ENCODE measurements at regions not wholly inside any gene's neighbourhood (a gene's known extent, or its start where the extent isn't known, plus 50 kb on each side); places are given as distances from the start of the nearest gene placed in this dataset.

DNA sequence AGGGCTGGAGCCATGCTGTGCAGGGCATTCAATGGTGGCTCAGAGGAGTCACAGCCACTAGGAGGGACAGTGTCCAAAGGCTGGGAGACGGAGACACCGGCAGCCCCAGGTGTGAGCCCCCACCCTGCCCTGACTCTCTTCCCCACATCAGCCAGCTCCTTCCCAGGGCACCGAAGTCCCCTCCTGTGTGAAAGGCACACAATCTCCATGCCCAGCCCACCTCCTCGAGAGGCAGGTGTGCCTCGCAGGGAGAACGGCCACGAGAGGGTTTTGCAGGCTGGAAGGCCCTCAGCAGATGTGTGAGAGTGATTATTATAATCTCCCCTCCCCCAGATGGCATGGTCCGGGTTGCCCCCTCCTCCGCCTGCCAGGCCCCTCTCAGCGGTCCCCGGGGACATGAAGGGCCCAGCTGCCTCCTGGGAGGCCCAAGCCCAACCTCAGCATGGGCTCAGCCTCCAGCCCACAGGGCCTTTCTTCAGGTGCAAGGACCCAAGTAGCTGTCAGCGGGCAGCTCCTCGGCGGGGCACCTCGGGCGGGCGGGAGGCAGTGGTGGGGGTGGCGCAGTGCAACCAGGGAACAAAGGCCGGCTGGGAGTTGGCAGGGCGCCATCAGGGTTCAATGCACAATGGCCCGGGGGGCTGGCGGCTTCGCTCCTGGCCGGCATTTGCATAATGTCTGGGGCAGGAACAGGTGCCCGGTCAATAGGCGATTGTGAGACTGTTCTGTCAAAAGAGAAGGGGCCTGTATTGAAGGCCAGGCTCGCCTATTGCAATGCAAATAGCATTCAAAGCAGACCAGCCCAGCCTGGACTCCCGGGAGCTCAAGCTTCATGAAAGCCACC lies 155.3 kb upstream of the ZMIZ1 start:
- ATAC-seq (peak in 1 of 8 donors; percentile 37), DNase-seq (no peak)
- 80 to 88% methylated on average over 27 to 28 of the region's 28 CpGs for WGBS, 2 donors
- peaks cover 0 to 8% (median 0%) of the 10 kb centered on the region in 9 donors for H3K4me1 ChIP-seq
- no peaks in the 10 kb centered on the region for H3K9me3 ChIP-seq
- no peak overlapping the region for H3K4me3 ChIP-seq
- no peaks in the 10 kb centered on the region for H3K36me3 ChIP-seq
- intact Hi-C loops (cut with DNase I) = loop anchor here in 1 of 10 donors (10.0 kb wide), 1 partner anchor 59 kb away; no protein-coding TSS in a partner anchor
- H3K27me3 ChIP-seq = no peaks in the 10 kb centered on the region
- H3K27ac ChIP-seq = no peak overlapping the region
- TF ChIP-seq, protein P1, sequence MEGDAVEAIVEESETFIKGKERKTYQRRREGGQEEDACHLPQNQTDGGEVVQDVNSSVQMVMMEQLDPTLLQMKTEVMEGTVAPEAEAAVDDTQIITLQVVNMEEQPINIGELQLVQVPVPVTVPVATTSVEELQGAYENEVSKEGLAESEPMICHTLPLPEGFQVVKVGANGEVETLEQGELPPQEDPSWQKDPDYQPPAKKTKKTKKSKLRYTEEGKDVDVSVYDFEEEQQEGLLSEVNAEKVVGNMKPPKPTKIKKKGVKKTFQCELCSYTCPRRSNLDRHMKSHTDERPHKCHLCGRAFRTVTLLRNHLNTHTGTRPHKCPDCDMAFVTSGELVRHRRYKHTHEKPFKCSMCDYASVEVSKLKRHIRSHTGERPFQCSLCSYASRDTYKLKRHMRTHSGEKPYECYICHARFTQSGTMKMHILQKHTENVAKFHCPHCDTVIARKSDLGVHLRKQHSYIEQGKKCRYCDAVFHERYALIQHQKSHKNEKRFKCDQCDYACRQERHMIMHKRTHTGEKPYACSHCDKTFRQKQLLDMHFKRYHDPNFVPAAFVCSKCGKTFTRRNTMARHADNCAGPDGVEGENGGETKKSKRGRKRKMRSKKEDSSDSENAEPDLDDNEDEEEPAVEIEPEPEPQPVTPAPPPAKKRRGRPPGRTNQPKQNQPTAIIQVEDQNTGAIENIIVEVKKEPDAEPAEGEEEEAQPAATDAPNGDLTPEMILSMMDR (IDR thresholded peaks at IDR 0.05) = no peak

DNA sequence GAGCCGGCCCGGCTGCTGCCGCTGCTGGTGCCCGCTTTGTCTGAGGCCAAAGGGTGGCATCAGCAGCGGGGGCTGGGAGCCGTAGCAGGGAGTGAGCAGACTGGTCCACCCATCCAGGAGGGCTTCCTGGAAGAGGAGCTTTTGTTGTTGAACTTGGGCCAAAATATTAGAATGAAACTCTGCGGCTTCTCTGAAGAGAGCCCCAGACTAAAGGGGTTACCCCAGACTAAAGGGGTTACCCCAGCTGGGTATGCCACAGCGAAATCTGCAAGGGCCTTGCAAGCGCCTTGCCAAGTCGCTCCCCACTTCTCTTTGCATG lies 154.7 kb upstream of the ZMIZ1 start:
- intact Hi-C loops (cut with DNase I) = loop anchor here in 1 of 10 donors (10.0 kb wide), 1 partner anchor 59 kb away; no protein-coding TSS in a partner anchor
- Histone ChIP-seq H3K36me3 (no peaks in the 10 kb centered on the region), H3K4me1 (peaks cover 0 to 8% (median 0%) of the 10 kb centered on the region in 9 donors), H3K9me3 (no peaks in the 10 kb centered on the region), H3K27me3 (no peaks in the 10 kb centered on the region), H3K4me3 (no peak overlapping the region), H3K27ac (no peak overlapping the region)
- ATAC-seq = no peak
- TF ChIP-seq, protein P1 (IDR thresholded peaks at IDR 0.05) = no peak
- DNase-seq = no peak
- 93 to 97% methylated on average over 10 of the region's 10 CpGs for WGBS, 2 donors

DNA sequence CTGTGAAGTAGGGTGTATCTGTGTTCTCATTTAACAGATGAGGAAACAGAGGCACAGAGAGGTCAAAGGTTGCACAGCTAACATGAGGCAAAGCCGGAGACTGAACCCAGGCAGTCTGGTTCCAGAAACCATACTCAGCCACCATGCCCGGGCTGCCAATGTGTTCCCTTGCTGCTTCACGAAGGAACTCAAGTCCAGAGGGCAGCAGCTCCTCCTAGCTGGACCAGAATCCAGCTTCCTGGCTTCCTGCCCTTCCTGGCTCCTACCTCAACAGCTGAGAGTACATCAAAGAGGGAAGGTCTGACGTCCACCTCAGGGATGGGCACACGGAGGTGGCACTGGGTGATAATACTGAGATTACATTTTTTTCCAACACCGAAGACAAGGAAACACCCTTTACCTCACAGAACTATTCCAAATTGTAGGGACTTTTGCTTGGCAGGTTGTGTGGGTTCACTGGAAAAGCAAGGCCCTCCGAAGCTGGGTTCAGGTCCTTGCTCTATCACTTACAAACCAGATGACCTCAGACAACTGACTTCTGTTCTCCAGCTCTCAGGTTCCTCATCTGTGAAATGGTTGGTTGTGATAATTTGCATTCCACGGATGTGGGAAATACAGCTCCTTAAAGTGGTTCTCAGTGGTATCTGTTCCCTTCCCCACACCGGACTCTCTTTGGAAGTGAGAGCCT lies 154.1 kb upstream of the ZMIZ1 start:
- TF ChIP-seq, protein P1 (IDR thresholded peaks at IDR 0.05) = peak in 3 of 9 donors; percentile 15 to 24 (median 20)
- peak in 2 of 8 donors; percentile 23 to 31 for ATAC-seq
- H3K27ac ChIP-seq = no peak overlapping the region
- no peaks in the 10 kb centered on the region for H3K27me3 ChIP-seq
- H3K9me3 ChIP-seq = no peaks in the 10 kb centered on the region
- WGBS, 2 donors = 68 to 70% methylated on average over 9 of the region's 9 CpGs
- H3K36me3 ChIP-seq = no peaks in the 10 kb centered on the region
- no peak for DNase-seq
- H3K4me1 ChIP-seq = peaks cover 0 to 8% (median 0%) of the 10 kb centered on the region in 9 donors
- no peak overlapping the region for H3K4me3 ChIP-seq
- intact Hi-C loops (cut with DNase I) = loop anchor here in 1 of 10 donors (10.0 kb wide), 1 partner anchor 60 kb away; no protein-coding TSS in a partner anchor

DNA sequence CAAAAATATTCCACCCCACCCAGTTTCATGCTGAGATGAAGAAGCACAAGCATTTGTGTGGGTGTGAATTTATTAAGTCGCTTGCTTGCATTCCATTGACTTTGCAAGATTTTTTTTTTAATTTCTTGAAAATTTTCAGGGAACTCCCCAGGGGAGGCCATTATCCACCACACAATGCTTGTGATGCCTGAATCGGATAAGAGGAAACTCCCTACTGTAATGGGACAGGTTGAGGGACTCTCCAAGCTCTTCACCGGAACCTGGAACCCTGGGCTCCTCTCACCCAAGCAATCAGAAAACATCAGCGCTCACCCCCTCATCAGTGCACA lies 153.6 kb upstream of the ZMIZ1 start:
- no peaks in the 10 kb centered on the region for H3K27me3 ChIP-seq
- TF ChIP-seq, protein P1 (IDR thresholded peaks at IDR 0.05) = no peak
- ATAC-seq = no peak
- intact Hi-C loops (cut with DNase I) = loop anchor here in 1 of 10 donors (10.0 kb wide), 1 partner anchor 60 kb away; no protein-coding TSS in a partner anchor
- H3K4me3 ChIP-seq = no peak overlapping the region
- H3K4me1 ChIP-seq = peaks cover 0 to 8% (median 0%) of the 10 kb centered on the region in 9 donors
- 74 to 77% methylated on average over 4 of the region's 4 CpGs for WGBS, 2 donors
- H3K36me3 ChIP-seq = no peaks in the 10 kb centered on the region
- DNase-seq = no peak
- H3K27ac ChIP-seq = no peak overlapping the region
- no peaks in the 10 kb centered on the region for H3K9me3 ChIP-seq
